ENCODE measurements at regions not wholly inside any gene's neighbourhood (a gene's known extent, or its start where the extent isn't known, plus 50 kb on each side); places are given as distances from the start of the nearest gene placed in this dataset.

DNA sequence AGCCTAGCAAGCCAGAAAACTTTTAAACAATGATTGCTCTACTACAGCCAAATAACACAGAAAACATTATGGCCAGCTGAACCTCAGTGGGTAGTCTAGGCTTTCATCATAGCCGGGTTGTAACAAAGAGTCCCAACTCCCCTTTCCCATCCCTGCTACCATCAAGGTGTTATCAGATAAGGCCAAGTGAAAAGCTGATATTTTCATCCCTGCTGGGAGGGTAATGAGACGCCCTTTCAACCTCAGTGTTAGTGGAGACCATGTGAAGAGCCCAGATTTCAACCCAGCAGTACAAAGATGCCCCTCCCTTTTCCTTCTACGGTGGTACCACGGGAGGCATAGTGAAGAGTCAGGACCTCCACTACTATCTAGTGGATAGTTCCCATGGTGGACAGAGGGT, 433.7 kb downstream of the GPM6A start:
- no peak for FAIRE-seq

DNA sequence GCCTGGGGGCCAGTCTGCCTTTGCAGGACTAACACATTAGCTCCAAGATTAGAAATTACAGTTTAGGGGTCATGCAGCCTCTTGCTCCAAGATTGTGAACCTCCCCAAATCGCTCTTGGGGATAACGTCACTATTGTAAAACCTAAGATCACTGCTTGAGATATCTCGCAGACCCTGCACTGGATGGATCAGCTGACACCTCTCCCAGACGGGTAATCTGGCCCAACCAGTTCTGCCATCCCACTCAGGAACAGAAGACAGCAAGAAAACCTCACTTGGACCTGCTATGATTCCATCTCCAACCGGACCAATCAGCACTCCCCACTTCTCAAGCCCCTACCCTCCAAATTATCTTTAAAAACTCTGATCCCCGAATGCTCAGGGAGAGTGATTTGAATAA, 431.2 kb downstream of the GPM6A start:
- no peak for FAIRE-seq

DNA sequence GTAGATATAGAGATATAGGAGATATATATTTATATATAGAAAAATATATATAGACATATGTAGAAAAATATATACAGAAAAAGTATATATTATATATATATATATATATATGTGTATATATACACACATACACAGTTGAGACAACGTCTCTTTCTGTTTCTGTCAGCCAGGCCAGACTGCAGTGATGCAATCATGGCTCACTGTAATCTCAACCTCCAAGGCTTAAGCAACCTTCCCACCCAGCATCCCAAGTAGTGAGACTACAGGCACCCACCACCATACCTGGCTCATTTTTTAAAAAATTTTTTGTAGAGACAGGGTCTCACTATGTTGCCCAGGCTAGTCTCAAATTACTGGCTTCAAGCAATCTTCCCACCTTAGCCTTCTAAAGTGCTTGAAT, 426.3 kb downstream of the GPM6A start:
- FAIRE-seq, result no peak

DNA sequence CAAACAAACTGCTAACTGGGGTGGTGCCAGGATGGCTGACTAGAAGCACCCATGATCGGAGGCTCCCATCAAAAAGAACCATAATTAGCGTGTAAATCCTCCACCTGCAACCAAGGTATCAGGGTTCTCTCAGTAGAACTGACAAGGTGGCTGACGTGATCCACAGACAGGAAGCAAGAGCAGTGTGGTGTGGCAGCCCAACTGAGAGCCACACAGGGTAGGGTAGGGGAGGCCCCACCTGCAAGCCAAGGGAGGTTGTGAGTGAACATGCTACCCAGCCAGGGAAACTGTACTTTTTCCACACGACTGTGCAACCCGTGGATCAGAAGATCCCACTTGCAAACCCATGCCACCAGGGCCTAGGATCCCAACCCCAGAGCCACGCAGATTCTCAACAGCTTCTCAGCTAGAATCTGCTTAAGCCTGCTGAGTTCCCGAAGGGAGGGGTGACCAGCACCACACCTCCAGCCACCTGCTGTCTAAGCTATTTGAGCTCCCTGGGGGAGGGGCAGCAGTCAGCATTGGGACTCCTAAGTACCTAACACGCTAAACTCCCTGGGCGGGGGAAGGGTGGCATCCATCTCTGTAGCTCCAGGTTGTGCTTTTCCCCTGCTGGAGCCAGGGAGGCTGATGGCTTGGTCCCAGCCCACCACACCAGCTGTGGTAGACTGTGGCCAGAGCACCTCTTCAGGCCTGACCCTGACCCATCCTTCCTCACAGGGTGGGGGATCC, 425.1 kb downstream of the GPM6A start:
- FAIRE-seq, result no peak

DNA sequence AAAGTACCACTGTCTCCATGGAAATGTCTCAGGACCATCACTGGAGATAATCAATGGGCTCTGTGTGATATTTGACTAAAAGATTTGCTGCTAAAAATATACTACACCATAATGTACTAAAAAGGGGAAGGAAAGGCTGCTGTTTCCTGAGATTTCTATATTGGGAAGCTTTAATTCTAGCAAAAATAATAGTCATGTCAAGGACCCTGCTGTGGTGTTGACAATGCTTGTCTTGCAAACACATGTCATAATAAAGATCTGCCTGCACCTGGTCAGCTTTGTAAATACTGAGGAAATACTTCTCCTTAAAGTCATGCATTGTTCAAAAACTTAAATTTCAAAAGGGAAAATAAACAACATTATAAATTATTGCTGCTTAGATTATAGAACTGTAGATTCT, 417.9 kb downstream of the GPM6A start:
- no peak for FAIRE-seq

DNA sequence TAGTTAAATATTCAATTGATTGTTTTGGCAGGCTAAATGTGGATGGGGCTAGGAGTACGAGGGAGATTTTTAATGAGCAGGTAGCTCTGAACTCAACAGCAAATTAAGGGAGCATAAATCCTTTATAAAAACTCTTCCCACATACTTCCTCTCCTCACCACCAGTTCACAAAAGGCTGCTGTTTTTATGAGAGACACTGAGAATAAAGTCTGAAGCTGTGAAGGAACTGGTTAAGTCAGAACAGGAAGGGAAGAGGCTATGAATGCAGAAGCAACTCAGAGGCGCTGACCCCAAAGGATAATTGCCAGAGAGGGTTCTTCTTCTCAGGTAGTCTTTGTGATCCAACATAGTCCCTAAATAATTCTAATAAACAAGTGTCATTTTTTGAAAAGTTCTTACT, 406.1 kb downstream of the GPM6A start:
- FAIRE-seq, result no peak

DNA sequence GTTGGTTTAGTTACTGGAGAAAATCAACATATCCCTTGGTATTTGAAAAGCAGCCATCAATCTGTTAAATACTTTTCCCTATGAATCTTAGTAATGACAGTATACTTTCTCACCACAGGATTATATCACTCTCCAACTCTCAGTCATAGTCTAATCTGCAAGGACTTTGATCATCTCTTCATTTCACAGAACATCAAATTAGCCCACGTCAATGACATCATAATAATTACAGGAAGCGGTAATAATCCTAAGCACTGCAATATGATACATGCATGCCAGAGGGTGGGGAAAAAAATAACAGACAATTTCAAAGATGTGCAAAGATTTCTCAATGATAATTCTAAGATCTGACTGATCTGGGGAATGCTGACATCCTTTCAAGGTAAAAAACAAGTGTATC, 404.1 kb downstream of the GPM6A start:
- no peak for FAIRE-seq

DNA sequence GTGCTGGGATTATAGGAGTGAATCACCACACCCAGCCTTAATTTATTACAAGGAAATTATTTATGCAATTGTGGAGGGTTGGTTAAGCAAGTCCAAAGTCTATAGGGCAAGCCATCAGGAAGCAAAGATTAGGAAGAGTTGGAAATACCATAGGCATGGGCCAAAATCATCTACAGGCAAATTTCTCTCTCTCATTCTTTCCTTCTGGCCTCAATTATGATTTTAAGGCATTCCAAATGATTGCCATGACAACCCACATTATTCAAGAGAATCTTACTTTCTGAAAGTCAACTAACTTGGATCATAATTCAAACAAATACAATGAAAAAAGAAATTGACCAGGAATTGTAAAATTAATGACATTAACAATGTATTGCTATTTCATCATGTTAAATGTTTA, 400.8 kb downstream of the GPM6A start:
- no peak for FAIRE-seq

DNA sequence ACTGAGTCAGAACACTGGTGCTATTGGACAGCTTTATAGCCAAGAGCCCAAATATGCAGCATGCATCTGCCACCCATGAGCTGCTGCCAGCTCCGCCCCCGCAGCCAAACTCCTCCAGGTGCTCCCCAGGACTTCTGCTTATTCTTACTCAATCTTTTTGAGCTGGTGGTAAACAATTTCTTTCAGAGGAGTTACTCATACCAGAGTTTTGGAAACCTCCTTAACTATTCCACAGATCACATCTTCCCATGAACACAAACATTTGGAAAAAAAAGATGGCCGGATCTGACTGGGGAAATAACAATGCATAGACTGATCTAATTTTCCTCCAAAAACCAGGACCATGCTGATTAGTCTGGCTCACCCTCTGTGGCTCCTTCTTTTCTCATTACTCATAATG, 399.9 kb downstream of the GPM6A start:
- no peak for FAIRE-seq

DNA sequence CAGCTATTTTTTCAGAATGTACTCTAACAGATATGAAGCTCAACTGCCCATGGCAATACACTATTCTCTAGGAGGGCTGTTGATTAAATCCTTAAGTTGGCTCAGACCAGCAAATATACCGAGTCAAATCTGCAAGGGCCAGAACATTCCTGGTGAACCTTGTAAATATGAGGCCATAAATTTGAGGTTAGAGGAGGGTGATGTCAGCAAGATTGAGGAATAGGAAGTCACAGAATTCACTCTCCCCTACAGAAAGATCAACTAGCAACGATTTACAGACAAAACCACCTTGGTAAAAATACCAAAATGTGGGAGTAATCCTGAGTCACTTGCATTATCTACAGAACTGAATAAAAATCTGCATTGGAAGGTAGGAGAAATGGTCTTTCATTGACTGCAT, 399.3 kb downstream of the GPM6A start:
- FAIRE-seq, result no peak

DNA sequence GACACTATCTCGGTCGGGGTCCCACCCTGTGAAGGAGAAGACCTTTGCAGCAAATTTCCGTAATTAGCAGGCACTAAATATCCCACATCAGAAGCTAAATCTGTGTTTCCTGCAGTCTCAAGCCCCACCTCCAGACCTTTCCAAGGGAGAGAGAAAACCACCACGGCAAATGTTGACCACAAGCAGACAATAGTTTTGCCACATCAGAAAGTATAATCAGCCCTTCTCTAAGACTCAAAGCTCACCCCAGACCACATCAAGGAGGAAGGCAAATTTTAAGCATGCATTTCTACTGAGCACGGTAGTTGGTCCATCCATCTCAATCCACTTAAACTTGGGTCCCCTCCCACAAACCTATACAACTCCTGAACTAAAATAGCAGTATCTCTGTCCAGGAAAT, 398.5 kb downstream of the GPM6A start:
- no peak for FAIRE-seq

DNA sequence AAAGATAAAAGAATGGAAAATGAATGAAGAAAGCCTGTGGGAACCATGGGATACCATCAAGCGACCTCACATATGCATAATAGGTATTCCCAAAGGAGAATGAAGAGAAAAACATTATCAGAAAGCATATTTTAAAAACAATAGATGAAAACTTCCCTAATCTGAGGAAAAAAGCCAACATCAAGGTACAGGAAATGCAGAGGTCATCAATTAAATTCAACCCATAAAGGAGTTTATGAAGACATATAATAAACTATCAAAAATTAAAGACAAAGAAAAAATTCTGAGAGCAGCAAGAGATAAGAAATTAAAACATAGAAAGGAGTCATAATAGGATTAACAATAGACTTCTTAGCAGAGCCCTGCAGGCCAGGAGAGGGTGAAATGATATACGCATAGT, 397.5 kb downstream of the GPM6A start:
- no peak for FAIRE-seq

DNA sequence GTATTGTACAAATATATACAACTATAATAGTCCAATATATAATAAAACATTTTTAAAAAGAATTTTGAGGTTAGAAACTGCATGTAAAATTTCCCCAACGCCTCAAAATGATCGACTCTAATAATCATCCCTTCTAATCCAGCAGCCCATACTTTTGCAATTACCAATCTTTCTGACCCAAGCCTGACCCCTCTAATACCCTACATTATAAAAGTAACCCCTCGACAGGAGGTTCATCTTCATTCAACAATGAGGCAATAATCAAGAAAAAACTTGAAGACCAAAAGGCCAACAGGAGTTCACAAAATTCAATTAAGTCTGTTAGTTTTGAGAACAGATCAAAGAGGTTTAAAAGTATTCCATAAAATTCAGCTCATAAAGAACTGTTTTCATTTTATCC, 393.5 kb downstream of the GPM6A start:
- no peak for FAIRE-seq

DNA sequence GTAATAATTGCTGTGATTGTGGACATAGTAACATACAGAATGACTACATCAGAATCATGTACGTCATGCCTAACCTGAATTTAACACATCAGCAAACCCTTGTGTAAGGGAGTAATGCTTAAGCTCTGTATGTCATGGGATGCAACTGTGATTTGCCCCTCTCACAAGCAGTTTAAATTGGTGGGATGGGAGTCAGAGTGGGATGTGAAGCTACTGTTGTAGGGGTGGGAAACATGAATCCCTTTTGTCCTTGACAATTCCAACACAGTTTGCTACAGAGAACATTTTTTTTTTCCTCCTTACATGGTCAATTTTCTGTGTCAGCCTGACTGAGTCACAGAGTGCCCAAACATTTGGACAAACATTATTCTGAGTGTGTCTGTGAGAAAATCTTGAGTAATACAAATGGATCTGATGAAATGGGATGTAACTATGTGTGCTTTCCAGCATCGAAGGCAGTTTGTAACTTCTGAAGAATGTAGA, 392.8 kb downstream of the GPM6A start:
- no peak for FAIRE-seq

DNA sequence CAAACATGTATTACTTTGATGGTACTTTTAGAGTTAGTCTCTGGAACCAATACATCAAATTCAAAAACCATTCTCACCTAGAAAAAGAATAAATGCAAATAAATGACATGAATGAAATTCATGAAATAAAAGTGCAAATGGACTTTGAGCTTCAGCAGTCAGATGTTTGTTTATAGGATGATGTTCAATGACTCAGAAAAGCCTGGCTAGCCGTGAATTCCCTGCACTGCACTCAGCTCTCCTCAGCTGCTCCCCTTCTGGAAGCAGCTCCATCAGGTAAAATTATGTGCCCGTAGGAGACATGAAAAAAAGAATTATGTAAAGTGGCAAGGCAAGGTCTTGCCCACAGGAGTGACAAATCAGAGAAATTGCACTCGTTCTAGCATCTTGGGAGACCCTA, 390.6 kb downstream of the GPM6A start:
- no peak for FAIRE-seq

DNA sequence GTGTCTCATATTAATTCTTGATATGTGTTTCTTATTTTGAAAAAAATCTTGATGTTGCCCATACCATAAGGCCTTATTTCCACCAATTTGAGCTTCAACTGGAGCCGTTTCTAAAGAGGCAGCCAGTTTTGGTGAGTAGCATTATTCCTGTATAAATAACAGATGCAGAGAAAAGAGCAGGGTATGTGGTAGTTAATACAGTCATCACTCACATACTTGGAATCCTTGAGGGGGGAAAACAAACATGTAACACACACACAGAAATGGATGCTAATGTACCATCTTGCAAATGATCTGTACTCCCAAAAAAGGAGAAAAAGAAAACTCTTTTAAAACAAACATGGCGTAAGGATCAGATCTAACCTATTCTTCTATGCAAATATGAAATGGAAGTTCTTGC, 389.7 kb downstream of the GPM6A start:
- FAIRE-seq, result no peak

DNA sequence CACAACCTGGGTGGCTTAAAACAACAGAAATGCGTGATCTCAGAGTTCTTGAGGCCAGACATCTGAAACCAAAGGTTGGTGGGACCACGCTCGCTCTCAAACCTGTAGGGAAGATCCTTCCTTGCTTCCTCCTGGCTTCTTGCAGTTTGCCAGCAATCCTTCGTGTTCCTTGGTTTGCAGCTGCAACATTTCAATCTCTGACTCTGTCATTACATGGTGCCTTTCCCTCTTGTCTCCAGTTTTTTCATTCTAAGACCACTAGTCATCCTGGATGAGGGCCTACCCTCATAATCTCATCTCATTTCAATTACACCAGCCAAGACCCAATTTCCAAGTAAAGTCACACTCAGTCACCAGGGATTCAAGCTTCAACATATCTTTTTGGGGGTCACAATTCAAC, 388.0 kb downstream of the GPM6A start:
- no peak for FAIRE-seq

DNA sequence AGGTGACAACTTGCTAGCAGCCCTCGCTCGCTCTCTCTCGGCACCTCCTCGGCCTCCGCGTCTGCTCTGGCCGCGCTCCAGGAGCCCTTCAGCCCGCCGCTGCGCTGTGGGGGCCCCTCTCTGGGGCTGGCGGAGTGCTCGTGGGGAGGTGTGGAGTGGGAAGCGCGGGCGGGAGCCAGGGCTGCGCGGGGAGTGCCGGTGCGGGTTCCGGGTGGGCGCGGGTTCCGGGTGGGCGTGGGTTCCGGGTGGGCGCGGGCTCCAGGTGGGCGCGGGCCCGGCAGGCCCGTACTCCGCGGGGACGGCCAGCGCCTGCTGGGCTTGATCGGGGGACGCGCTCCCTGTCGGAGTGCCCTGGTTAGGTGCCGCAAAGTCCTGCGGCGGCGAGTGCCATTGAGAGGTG, 384.3 kb downstream of the GPM6A start:
- FAIRE-seq, result no peak

DNA sequence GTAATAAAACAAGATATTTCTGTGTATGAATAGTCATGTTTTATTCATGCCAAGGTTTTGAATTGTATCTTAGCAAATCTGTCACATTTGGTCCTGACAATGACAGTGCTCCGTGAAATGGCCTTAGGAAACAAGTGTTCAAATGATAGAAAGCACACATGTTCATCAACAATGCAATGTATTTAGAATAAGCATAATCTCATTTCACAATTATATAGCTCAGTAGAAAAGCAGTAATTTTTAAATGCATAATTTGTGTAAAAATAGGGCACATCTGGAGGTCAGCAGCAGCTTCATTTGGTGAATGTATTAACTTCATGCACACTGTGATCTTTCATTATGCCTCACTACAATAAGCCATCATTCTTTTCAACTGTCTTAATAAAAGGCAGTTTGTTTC, 380.4 kb downstream of the GPM6A start:
- FAIRE-seq, result no peak

DNA sequence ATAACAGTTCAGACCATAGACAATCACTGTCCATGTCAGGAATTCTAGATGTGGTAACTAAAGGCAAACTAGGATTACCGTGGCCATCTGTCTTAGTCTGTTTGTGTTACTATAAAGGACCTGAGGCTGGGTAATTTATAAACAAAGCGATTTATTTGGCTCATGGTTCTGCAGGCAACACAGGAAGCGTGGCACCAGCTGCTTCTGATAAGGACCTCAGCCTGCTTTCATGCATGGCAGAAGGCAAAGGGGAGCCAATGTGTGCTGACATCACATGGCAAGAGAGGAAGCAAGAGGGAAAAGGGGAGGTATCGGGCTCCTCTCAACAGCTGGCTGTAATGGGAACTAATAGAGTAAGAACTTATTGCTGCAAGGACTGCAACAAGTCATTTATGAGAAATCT, 376.7 kb downstream of the GPM6A start:
- FAIRE-seq, result no peak

DNA sequence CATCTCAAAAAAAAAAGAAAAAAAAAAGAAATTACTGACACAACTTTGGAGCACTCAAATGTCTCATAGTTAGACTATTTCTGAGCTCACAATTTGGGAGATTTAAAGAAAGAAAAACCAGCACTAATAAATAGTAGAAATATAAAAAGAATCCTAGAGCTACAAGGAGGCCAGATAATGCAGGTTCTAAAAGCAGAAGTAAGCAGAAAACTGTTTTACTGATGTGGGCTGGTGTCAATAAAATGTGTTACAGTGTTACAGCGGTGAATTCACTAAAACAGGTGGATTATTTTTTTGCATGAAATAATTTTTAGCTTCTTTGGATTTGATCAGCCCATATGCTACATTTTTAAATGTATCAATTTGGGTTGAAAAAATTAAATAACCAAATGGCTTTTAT, 375.9 kb downstream of the GPM6A start:
- FAIRE-seq, result no peak

DNA sequence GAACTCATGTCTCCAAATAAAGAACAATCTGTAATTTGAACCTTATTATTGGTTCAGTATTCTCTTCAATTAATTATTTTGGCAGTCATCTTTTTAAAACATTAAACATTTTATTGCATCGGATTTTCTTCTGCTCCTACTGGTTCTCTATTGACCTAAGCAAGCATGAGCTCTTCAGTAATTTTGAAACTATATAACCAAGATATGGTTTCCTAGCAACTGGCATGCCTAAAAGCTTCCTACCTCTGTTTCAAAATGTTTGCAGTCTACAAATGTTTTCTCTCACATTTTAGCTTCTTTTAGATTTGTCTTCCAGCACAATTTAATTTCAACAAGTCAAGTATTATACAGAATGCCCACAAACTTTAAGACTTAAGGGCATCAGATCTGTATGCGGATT, 371.3 kb downstream of the GPM6A start:
- no peak for FAIRE-seq

DNA sequence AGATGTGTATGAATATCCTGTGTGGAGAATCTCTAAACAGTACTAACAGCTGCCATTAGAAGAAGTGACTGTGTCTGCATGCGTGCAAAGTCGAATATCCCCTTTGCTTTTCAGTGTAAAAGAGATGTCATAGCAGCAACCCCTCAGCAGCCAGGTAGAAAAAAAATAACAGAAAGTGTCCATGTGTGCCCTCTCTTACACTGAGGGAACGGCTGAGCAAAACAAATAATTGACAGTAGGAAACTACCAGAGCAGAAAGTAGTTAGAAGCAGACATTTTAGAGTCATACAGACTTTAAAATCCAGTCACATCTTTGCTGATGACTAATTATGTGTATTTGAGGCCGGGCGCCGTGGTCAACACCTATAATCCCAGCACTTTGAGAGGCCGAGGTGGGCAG, 370.8 kb downstream of the GPM6A start:
- no peak for FAIRE-seq

DNA sequence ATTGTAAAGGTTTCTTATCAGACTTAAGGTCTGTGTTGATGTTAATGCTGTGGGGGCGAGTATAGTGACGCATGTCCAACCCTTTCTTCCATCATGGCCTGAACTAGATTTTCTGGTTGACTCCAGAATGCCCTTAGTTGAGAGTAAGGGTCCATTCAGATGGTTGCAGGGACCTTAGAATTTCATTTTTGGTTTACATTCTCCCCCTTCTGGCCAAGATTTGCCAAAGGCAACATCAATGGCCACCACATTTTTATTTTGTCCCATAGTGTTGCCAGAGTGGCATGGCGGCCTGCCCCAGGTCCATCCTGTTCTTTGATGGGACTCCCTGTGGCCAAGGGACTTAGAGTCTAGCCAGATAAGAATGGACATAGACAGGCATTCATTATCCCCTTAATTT, 368.5 kb downstream of the GPM6A start:
- FAIRE-seq, result no peak

DNA sequence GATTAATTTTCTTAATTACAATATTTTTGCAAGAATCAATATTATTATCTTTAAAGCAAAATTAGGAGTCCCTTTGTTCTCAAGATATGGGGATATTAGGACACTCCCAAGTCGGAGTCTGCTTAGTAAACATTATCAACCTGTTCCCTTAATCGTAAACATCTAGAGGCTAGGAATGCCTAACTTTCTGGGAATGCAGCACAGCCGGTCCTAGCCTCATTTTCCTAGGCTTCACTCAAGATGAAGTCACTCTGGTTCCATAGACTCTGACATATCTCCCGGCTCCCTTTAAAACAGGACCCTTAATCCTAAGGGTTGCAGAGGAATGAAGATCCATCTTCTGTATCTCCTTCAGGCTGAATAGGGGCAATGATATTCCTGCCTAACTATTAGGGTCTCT, 367.6 kb downstream of the GPM6A start:
- FAIRE-seq, result no peak

DNA sequence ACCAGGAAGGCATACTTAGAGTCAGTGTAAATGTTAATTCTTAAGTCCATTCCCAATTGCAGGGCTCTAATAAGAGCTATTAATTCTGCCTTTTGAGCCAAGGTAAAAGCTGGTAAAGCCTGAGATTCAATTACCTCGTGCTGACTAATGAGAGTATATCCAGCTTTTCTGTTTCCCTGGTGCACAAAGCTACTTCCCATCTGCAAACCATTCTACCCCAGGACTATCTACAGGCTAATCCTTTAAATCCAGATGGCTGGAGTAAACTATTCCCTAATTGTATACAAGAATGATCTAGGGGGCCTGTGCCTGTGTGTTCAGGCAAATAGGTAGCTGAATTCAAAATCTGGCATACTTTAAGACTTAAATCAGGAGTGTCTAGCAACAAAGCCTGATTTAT, 365.0 kb downstream of the GPM6A start:
- FAIRE-seq, result no peak
